ENCODE measurements at regions not wholly inside any gene's neighbourhood (a gene's known extent, or its start where the extent isn't known, plus 50 kb on each side); places are given as distances from the start of the nearest gene placed in this dataset.

- Mint-ChIP-seq H3K27ac (no peak overlapping the region), H3K4me1 (ENCODE audit: low read depth) (peaks cover 1% of the 10 kb centered on the region)
- intact Hi-C loops (cut with micrococcal nuclease), result no loop called here
Measured at GRCh38 chr13:29688193-29688592, 92.7 kb upstream of the SLC7A1 start.

GRCh38 chr13:29684441-29684840 is 89.0 kb upstream of the SLC7A1 start:
- H3K4me1 Mint-ChIP-seq (ENCODE audit: low read depth), result no peaks in the 10 kb centered on the region
- H3K27ac Mint-ChIP-seq, result no peak overlapping the region
- intact Hi-C loops (cut with micrococcal nuclease), result no loop called here
- DNase-seq (ENCODE audit: low spot score), result no peak
- H3K4me3 Mint-ChIP-seq (ENCODE audit: low read depth), result no peak overlapping the region
- peaks cover 9% of the 10 kb centered on the region for H3K27me3 Mint-ChIP-seq (ENCODE audit: low read depth)
- H3K36me3 Mint-ChIP-seq (ENCODE audit: low read depth), result no peaks in the 10 kb centered on the region
- H3K9me3 Mint-ChIP-seq, result no peaks in the 10 kb centered on the region

More at GRCh38 chr13:29688193-29688592, 92.7 kb upstream of the SLC7A1 start:
- H3K4me3 Mint-ChIP-seq (ENCODE audit: low read depth), result no peak overlapping the region
- DNase-seq (ENCODE audit: low spot score), result no peak
- no peaks in the 10 kb centered on the region for H3K36me3 Mint-ChIP-seq (ENCODE audit: low read depth)
- H3K9me3 Mint-ChIP-seq, result no peaks in the 10 kb centered on the region
- peaks cover 23% of the 10 kb centered on the region for H3K27me3 Mint-ChIP-seq (ENCODE audit: low read depth)

GRCh38 chr13:29683041-29683440 is 87.6 kb upstream of the SLC7A1 start:
- Mint-ChIP-seq H3K9me3 (no peaks in the 10 kb centered on the region), H3K36me3 (ENCODE audit: low read depth) (no peaks in the 10 kb centered on the region), H3K27ac (no peak overlapping the region), H3K27me3 (ENCODE audit: low read depth) (peaks cover 5% of the 10 kb centered on the region), H3K4me3 (ENCODE audit: low read depth) (no peak overlapping the region), H3K4me1 (ENCODE audit: low read depth) (no peaks in the 10 kb centered on the region)
- intact Hi-C loops (cut with micrococcal nuclease), result no loop called here
- no peak for DNase-seq (ENCODE audit: low spot score)

- Mint-ChIP-seq H3K9me3 (no peaks in the 10 kb centered on the region), H3K4me1 (ENCODE audit: low read depth) (no peaks in the 10 kb centered on the region), H3K36me3 (ENCODE audit: low read depth) (no peaks in the 10 kb centered on the region), H3K27ac (no peak overlapping the region), H3K4me3 (ENCODE audit: low read depth) (no peak overlapping the region), H3K27me3 (ENCODE audit: low read depth) (peaks cover 3% of the 10 kb centered on the region)
- DNase-seq (ENCODE audit: low spot score), result no peak
- intact Hi-C loops (cut with micrococcal nuclease), result no loop called here
Measured at GRCh38 chr13:29681864-29682263, 86.4 kb upstream of the SLC7A1 start.

DNA sequence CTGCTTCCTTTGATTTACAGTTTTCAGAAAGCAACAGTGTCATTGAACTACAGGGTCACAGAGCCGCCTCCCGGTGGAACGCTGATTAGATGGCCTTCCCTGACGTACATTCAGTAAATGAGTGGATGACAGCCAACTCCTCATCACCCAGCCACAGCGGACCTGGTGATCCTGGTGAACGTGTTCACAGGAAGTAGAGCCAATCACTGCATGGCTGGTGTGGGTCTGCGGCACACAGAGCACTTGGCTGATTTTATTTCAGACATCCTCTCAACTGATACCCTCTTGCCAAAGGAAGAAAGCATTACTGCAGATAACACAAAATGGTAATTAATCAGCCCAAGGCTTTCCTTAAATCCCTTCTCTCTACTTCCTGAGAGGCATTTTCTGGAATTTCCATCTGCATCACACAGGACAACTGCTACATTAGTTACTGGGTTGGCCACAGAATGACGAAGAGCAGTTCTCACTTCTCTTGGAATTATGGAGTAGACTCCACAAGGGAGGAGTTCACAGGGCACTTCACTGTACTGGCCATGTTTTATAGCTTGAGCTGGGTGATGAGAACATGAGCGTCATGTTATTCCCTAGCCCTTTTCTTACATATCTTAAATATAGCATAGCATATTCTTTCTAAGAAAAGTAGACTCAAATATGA is 84.0 kb upstream of the SLC7A1 start:
- Mint-ChIP-seq H3K4me3 (ENCODE audit: low read depth) (no peak overlapping the region), H3K27me3 (ENCODE audit: low read depth) (peaks cover 3% of the 10 kb centered on the region), H3K27ac (no peak overlapping the region), H3K36me3 (ENCODE audit: low read depth) (no peaks in the 10 kb centered on the region), H3K4me1 (ENCODE audit: low read depth) (no peaks in the 10 kb centered on the region), H3K9me3 (no peaks in the 10 kb centered on the region)
- intact Hi-C loops (cut with micrococcal nuclease), result no loop called here
- no peak for DNase-seq (ENCODE audit: low spot score)

- intact Hi-C loops (cut with micrococcal nuclease), result no loop called here
- no peaks in the 10 kb centered on the region for H3K4me1 Mint-ChIP-seq (ENCODE audit: low read depth)
- DNase-seq (ENCODE audit: low spot score), result no peak
- peaks cover 1% of the 10 kb centered on the region for H3K27me3 Mint-ChIP-seq (ENCODE audit: low read depth)
- no peaks in the 10 kb centered on the region for H3K36me3 Mint-ChIP-seq (ENCODE audit: low read depth)
- no peaks in the 10 kb centered on the region for H3K9me3 Mint-ChIP-seq
- H3K27ac Mint-ChIP-seq, result no peak overlapping the region
- H3K4me3 Mint-ChIP-seq (ENCODE audit: low read depth), result no peak overlapping the region
Measured at GRCh38 chr13:29677627-29678026, 82.1 kb upstream of the SLC7A1 start.

- Mint-ChIP-seq H3K9me3 (no peaks in the 10 kb centered on the region), H3K4me3 (ENCODE audit: low read depth) (no peak overlapping the region), H3K4me1 (ENCODE audit: low read depth) (no peaks in the 10 kb centered on the region), H3K27ac (no peak overlapping the region), H3K27me3 (ENCODE audit: low read depth) (peaks cover 1% of the 10 kb centered on the region), H3K36me3 (ENCODE audit: low read depth) (no peaks in the 10 kb centered on the region)
- no peak for DNase-seq (ENCODE audit: low spot score)
- intact Hi-C loops (cut with micrococcal nuclease), result no loop called here
Measured at GRCh38 chr13:29676941-29677452, 81.5 kb upstream of the SLC7A1 start.

- H3K27me3 Mint-ChIP-seq (ENCODE audit: low read depth), result peaks cover 1% of the 10 kb centered on the region
Measured at GRCh38 chr13:29676535-29676934, 81.0 kb upstream of the SLC7A1 start.

GRCh38 chr13:29674532-29674931 is 79.0 kb upstream of the SLC7A1 start:
- DNase-seq (ENCODE audit: low spot score), result no peak
- H3K9me3 Mint-ChIP-seq, result no peaks in the 10 kb centered on the region
- no peaks in the 10 kb centered on the region for H3K36me3 Mint-ChIP-seq (ENCODE audit: low read depth)
- no peak overlapping the region for H3K27ac Mint-ChIP-seq
- intact Hi-C loops (cut with micrococcal nuclease), result no loop called here
- no peak overlapping the region for H3K4me3 Mint-ChIP-seq (ENCODE audit: low read depth)
- peaks cover 1% of the 10 kb centered on the region for H3K27me3 Mint-ChIP-seq (ENCODE audit: low read depth)
- H3K4me1 Mint-ChIP-seq (ENCODE audit: low read depth), result no peaks in the 10 kb centered on the region

More at GRCh38 chr13:29676535-29676934, 81.0 kb upstream of the SLC7A1 start:
- H3K4me1 Mint-ChIP-seq (ENCODE audit: low read depth), result no peaks in the 10 kb centered on the region
- DNase-seq (ENCODE audit: low spot score), result no peak
- H3K4me3 Mint-ChIP-seq (ENCODE audit: low read depth), result no peak overlapping the region
- no peaks in the 10 kb centered on the region for H3K9me3 Mint-ChIP-seq
- H3K36me3 Mint-ChIP-seq (ENCODE audit: low read depth), result no peaks in the 10 kb centered on the region
- no peak overlapping the region for H3K27ac Mint-ChIP-seq
- intact Hi-C loops (cut with micrococcal nuclease), result no loop called here

DNA sequence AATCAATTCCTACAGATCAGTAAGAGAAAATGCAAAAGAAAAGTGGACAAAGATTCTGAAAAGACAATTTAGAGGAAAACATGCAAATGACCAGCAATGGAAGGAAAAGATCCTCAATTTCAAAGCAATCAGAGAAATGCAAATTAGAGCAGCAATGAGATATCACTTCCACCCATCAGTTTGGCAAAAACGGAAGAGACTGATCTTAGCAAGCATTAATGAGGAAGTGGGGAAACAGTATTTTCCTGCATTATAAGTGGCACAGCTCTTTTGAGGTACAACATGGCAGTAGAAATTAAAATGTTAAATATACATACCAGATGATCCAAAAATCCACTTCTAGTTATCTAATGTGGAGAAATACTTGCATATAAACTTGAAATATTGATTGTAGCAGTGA is 69.1 kb upstream of the SLC7A1 start:
- H3K9me3 Mint-ChIP-seq, result peaks cover 22% of the 10 kb centered on the region
- H3K4me1 Mint-ChIP-seq (ENCODE audit: low read depth), result no peaks in the 10 kb centered on the region
- H3K27me3 Mint-ChIP-seq (ENCODE audit: low read depth), result peaks cover 9% of the 10 kb centered on the region
- intact Hi-C loops (cut with micrococcal nuclease), result no loop called here
- DNase-seq (ENCODE audit: low spot score), result no peak
- H3K27ac Mint-ChIP-seq, result no peak overlapping the region
- no peaks in the 10 kb centered on the region for H3K36me3 Mint-ChIP-seq (ENCODE audit: low read depth)
- no peak overlapping the region for H3K4me3 Mint-ChIP-seq (ENCODE audit: low read depth)

DNA sequence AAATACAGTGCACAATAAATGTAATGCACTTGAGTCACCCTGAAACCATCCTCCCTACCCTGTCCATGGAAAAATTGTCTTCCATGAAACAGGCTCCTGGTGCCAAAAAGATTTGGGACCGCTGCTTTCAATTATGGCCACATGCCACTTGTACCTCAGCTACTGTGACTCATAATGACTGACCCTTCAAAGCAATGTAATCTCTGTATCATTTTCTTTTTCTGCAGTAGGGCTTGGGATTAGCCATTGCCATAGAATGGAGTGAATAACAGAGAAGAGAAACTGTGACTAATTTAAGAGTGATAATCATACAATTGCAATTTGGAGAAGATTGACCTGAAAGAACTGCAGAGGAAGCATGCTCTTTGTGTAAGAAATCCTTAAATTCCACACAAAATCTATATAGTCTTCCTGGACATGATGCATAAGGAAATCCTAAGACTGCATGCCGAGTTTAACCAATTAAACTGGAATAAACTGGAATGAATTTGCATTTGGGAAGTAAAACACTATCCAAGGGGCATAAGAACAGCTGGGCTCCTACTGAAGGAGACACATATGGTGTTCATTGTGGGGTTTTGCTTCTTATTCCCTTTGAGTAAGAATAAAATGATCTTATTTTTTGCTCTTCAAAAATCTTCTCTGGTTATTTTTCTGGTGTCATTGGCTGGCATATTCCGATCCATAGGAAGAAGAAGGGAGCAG is 59.5 kb upstream of the SLC7A1 start:
- H3K27me3 Mint-ChIP-seq (ENCODE audit: low read depth), result no peaks in the 10 kb centered on the region
- H3K36me3 Mint-ChIP-seq (ENCODE audit: low read depth), result no peaks in the 10 kb centered on the region
- H3K4me1 Mint-ChIP-seq (ENCODE audit: low read depth), result no peaks in the 10 kb centered on the region
- no peak overlapping the region for H3K27ac Mint-ChIP-seq
- H3K9me3 Mint-ChIP-seq, result peaks cover 10% of the 10 kb centered on the region
- intact Hi-C loops (cut with micrococcal nuclease), result no loop called here
- no peak for DNase-seq (ENCODE audit: low spot score)
- no peak overlapping the region for H3K4me3 Mint-ChIP-seq (ENCODE audit: low read depth)

DNA sequence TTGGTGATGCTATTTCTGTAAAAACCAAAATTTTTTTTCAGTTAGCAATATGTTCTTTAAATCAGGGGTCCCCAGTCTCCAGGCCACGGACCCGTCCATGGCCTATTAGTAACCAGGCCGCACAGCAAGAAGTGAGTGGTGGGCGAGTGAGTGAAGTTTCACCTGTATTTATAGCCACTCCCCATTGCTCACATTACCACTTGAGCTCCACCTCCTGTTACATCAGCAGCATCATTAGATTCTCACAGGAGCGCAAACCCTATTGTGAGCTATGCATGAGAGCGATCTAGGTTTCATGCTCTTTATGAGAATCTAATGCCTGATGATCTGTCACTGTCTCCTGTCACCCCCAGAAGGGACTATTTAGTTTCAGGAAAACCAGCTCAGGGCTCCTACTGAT is 58.9 kb upstream of the SLC7A1 start:
- peaks cover 4% of the 10 kb centered on the region for H3K9me3 Mint-ChIP-seq
- no peaks in the 10 kb centered on the region for H3K27me3 Mint-ChIP-seq (ENCODE audit: low read depth)
- no peak overlapping the region for H3K27ac Mint-ChIP-seq
- no peak for DNase-seq (ENCODE audit: low spot score)
- intact Hi-C loops (cut with micrococcal nuclease), result no loop called here
- H3K4me3 Mint-ChIP-seq (ENCODE audit: low read depth), result no peak overlapping the region
- H3K36me3 Mint-ChIP-seq (ENCODE audit: low read depth), result no peaks in the 10 kb centered on the region
- H3K4me1 Mint-ChIP-seq (ENCODE audit: low read depth), result no peaks in the 10 kb centered on the region

GRCh38 chr13:29648760-29649159 is 53.3 kb upstream of the SLC7A1 start:
- H3K27ac Mint-ChIP-seq, result no peak overlapping the region
- H3K4me1 Mint-ChIP-seq (ENCODE audit: low read depth), result peaks cover 9% of the 10 kb centered on the region
- H3K36me3 Mint-ChIP-seq (ENCODE audit: low read depth), result no peaks in the 10 kb centered on the region
- intact Hi-C loops (cut with micrococcal nuclease), result no loop called here
- H3K9me3 Mint-ChIP-seq, result peaks cover 4% of the 10 kb centered on the region
- H3K4me3 Mint-ChIP-seq (ENCODE audit: low read depth), result peak overlapping the region; percentile 49
- no peaks in the 10 kb centered on the region for H3K27me3 Mint-ChIP-seq (ENCODE audit: low read depth)
- no peak for DNase-seq (ENCODE audit: low spot score)
